ENCODE measurements at regions not wholly inside any gene's neighbourhood (a gene's known extent, or its start where the extent isn't known, plus 50 kb on each side); places are given as distances from the start of the nearest gene placed in this dataset.

- intact Hi-C loops (cut with micrococcal nuclease) = no loop called here
- Mint-ChIP-seq H3K27ac (no peak overlapping the region), H3K27me3 (no peaks in the 10 kb centered on the region), H3K4me3 (no peak overlapping the region), H3K9me3 (peaks cover 19% of the 10 kb centered on the region), H3K36me3 (ENCODE audit: low read depth) (no peaks in the 10 kb centered on the region), H3K4me1 (ENCODE audit: low read depth) (peaks cover 7% of the 10 kb centered on the region)
Measured at GRCh38 chr4:62402088-62402806, 1202.1 kb downstream of the ADGRL3 start.

- no peaks in the 10 kb centered on the region for H3K27me3 Mint-ChIP-seq
- no peak overlapping the region for H3K4me3 Mint-ChIP-seq
- intact Hi-C loops (cut with micrococcal nuclease) = no loop called here
- no peak overlapping the region for H3K27ac Mint-ChIP-seq
- H3K9me3 Mint-ChIP-seq = no peaks in the 10 kb centered on the region
- no peaks in the 10 kb centered on the region for H3K36me3 Mint-ChIP-seq (ENCODE audit: low read depth)
- peaks cover 12% of the 10 kb centered on the region for H3K4me1 Mint-ChIP-seq (ENCODE audit: low read depth)
Measured at GRCh38 chr4:62399242-62399641, 1199.1 kb downstream of the ADGRL3 start.

GRCh38 chr4:62398318-62398717 is 1198.2 kb downstream of the ADGRL3 start:
- H3K4me3 Mint-ChIP-seq = no peak overlapping the region
- no peaks in the 10 kb centered on the region for H3K9me3 Mint-ChIP-seq
- H3K27me3 Mint-ChIP-seq = no peaks in the 10 kb centered on the region
- H3K27ac Mint-ChIP-seq = no peak overlapping the region
- intact Hi-C loops (cut with micrococcal nuclease) = no loop called here
- H3K36me3 Mint-ChIP-seq (ENCODE audit: low read depth) = no peaks in the 10 kb centered on the region
- peaks cover 12% of the 10 kb centered on the region for H3K4me1 Mint-ChIP-seq (ENCODE audit: low read depth)

- Mint-ChIP-seq H3K9me3 (no peaks in the 10 kb centered on the region), H3K27ac (no peak overlapping the region), H3K4me3 (no peak overlapping the region), H3K36me3 (ENCODE audit: low read depth) (no peaks in the 10 kb centered on the region), H3K27me3 (no peaks in the 10 kb centered on the region), H3K4me1 (ENCODE audit: low read depth) (peaks cover 12% of the 10 kb centered on the region)
- intact Hi-C loops (cut with micrococcal nuclease) = no loop called here
Measured at GRCh38 chr4:62394766-62395165, 1194.6 kb downstream of the ADGRL3 start.

GRCh38 chr4:62387808-62388207 is 1187.7 kb downstream of the ADGRL3 start:
- H3K27me3 Mint-ChIP-seq = no peaks in the 10 kb centered on the region
- no peak overlapping the region for H3K27ac Mint-ChIP-seq
- H3K4me1 Mint-ChIP-seq (ENCODE audit: low read depth) = no peaks in the 10 kb centered on the region
- H3K36me3 Mint-ChIP-seq (ENCODE audit: low read depth) = no peaks in the 10 kb centered on the region
- no peak overlapping the region for H3K4me3 Mint-ChIP-seq
- intact Hi-C loops (cut with micrococcal nuclease) = no loop called here
- peaks cover 5% of the 10 kb centered on the region for H3K9me3 Mint-ChIP-seq

GRCh38 chr4:62377700-62378099 is 1177.6 kb downstream of the ADGRL3 start:
- H3K27me3 Mint-ChIP-seq = no peaks in the 10 kb centered on the region
- H3K36me3 Mint-ChIP-seq (ENCODE audit: low read depth) = no peaks in the 10 kb centered on the region
- H3K27ac Mint-ChIP-seq = no peak overlapping the region
- no peak overlapping the region for H3K4me3 Mint-ChIP-seq
- no peaks in the 10 kb centered on the region for H3K4me1 Mint-ChIP-seq (ENCODE audit: low read depth)
- H3K9me3 Mint-ChIP-seq = peaks cover 5% of the 10 kb centered on the region
- intact Hi-C loops (cut with micrococcal nuclease) = no loop called here

- intact Hi-C loops (cut with micrococcal nuclease) = no loop called here
- Mint-ChIP-seq H3K4me3 (no peak overlapping the region), H3K9me3 (peaks cover 5% of the 10 kb centered on the region), H3K36me3 (ENCODE audit: low read depth) (no peaks in the 10 kb centered on the region), H3K27me3 (no peaks in the 10 kb centered on the region), H3K4me1 (ENCODE audit: low read depth) (no peaks in the 10 kb centered on the region), H3K27ac (no peak overlapping the region)
Measured at GRCh38 chr4:62377245-62377644, 1177.1 kb downstream of the ADGRL3 start.

GRCh38 chr4:62366939-62367338 is 1166.8 kb downstream of the ADGRL3 start:
- Mint-ChIP-seq H3K9me3 (peaks cover 3% of the 10 kb centered on the region), H3K36me3 (ENCODE audit: low read depth) (no peaks in the 10 kb centered on the region), H3K27me3 (no peaks in the 10 kb centered on the region), H3K27ac (no peak overlapping the region), H3K4me1 (ENCODE audit: low read depth) (no peaks in the 10 kb centered on the region), H3K4me3 (no peak overlapping the region)
- intact Hi-C loops (cut with micrococcal nuclease) = no loop called here

GRCh38 chr4:62360156-62360545 is 1160.0 kb downstream of the ADGRL3 start:
- Mint-ChIP-seq H3K9me3 (peaks cover 13% of the 10 kb centered on the region), H3K27ac (no peak overlapping the region), H3K36me3 (ENCODE audit: low read depth) (no peaks in the 10 kb centered on the region), H3K27me3 (no peaks in the 10 kb centered on the region), H3K4me3 (no peak overlapping the region), H3K4me1 (ENCODE audit: low read depth) (no peaks in the 10 kb centered on the region)
- intact Hi-C loops (cut with micrococcal nuclease) = no loop called here

- H3K4me1 Mint-ChIP-seq (ENCODE audit: low read depth) = no peaks in the 10 kb centered on the region
- no peaks in the 10 kb centered on the region for H3K36me3 Mint-ChIP-seq (ENCODE audit: low read depth)
- no peak overlapping the region for H3K27ac Mint-ChIP-seq
Measured at GRCh38 chr4:62359441-62360155, 1159.5 kb downstream of the ADGRL3 start.

GRCh38 chr4:62344915-62345314 is 1144.8 kb downstream of the ADGRL3 start:
- peaks cover 31% of the 10 kb centered on the region for H3K9me3 Mint-ChIP-seq
- no peaks in the 10 kb centered on the region for H3K36me3 Mint-ChIP-seq (ENCODE audit: low read depth)
- H3K27ac Mint-ChIP-seq = no peak overlapping the region
- intact Hi-C loops (cut with micrococcal nuclease) = no loop called here
- H3K4me3 Mint-ChIP-seq = no peak overlapping the region
- H3K4me1 Mint-ChIP-seq (ENCODE audit: low read depth) = no peaks in the 10 kb centered on the region
- no peaks in the 10 kb centered on the region for H3K27me3 Mint-ChIP-seq

More at GRCh38 chr4:62359441-62360155, 1159.5 kb downstream of the ADGRL3 start:
- Mint-ChIP-seq H3K27me3 (no peaks in the 10 kb centered on the region), H3K4me3 (no peak overlapping the region), H3K9me3 (peaks cover 13% of the 10 kb centered on the region)
- intact Hi-C loops (cut with micrococcal nuclease) = no loop called here

- intact Hi-C loops (cut with micrococcal nuclease) = no loop called here
- Mint-ChIP-seq H3K27me3 (no peaks in the 10 kb centered on the region), H3K9me3 (peaks cover 35% of the 10 kb centered on the region), H3K4me1 (ENCODE audit: low read depth) (no peaks in the 10 kb centered on the region), H3K36me3 (ENCODE audit: low read depth) (no peaks in the 10 kb centered on the region), H3K27ac (no peak overlapping the region), H3K4me3 (no peak overlapping the region)
Measured at GRCh38 chr4:62344474-62344873, 1144.3 kb downstream of the ADGRL3 start.

GRCh38 chr4:62342346-62342745 is 1142.2 kb downstream of the ADGRL3 start:
- Mint-ChIP-seq H3K9me3 (peaks cover 56% of the 10 kb centered on the region), H3K36me3 (ENCODE audit: low read depth) (no peaks in the 10 kb centered on the region), H3K4me1 (ENCODE audit: low read depth) (no peaks in the 10 kb centered on the region), H3K4me3 (no peak overlapping the region), H3K27ac (no peak overlapping the region), H3K27me3 (no peaks in the 10 kb centered on the region)
- intact Hi-C loops (cut with micrococcal nuclease) = no loop called here

- no peaks in the 10 kb centered on the region for H3K4me1 Mint-ChIP-seq (ENCODE audit: low read depth)
- peaks cover 27% of the 10 kb centered on the region for H3K9me3 Mint-ChIP-seq
- no peak overlapping the region for H3K4me3 Mint-ChIP-seq
- no peaks in the 10 kb centered on the region for H3K36me3 Mint-ChIP-seq (ENCODE audit: low read depth)
- intact Hi-C loops (cut with micrococcal nuclease) = no loop called here
- no peaks in the 10 kb centered on the region for H3K27me3 Mint-ChIP-seq
- H3K27ac Mint-ChIP-seq = no peak overlapping the region
Measured at GRCh38 chr4:62328526-62328925, 1128.4 kb downstream of the ADGRL3 start.
